Fibroblast of peridontal ligament (primary cell): ENCODE measurements at regions not wholly inside any gene's neighbourhood (a gene's known extent, or its start where the extent isn't known, plus 50 kb on each side); places are given as distances from the start of the nearest gene placed in this dataset.
A peak's percentile ranks its signal among the peaks of the same experiment; 100 is the strongest.

Experiments
- DNase-seq: peaks from one replicate; pipeline ENCODE4 v3.0.0-alpha.2; 2010; ENCODE audit errors: extremely low read depth

- no peak for DNase-seq
These were observed 176.8 kb upstream of the POU3F1 start for GRCh38 chr1:38223391-38223790.

DNA sequence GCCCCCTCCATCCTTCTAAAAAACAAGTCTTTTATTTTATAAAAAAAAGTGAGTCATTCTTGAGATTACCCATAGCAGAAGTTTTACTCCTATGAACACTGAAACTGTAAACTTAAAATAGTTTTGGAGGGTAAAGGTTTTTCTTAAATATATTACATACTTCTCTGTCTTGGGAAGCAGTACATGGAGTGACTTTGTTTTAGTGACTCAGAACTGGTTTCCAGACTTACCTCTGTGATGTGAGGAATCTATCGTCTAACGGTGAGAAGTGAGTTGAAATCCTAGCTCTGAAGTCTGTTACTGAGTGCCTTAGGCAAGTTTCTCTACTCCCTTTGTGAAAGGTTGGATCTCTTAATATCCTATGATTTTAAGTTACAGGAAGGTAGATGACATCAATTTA lies 176.3 kb upstream of the POU3F1 start:
- DNase-seq, result peak; percentile 3

- peak; percentile 90 for DNase-seq
These were observed 174.5 kb upstream of the POU3F1 start for GRCh38 chr1:38221006-38221649.

- no peak for DNase-seq
These were observed 170.7 kb upstream of the POU3F1 start for GRCh38 chr1:38217316-38217715.

DNA sequence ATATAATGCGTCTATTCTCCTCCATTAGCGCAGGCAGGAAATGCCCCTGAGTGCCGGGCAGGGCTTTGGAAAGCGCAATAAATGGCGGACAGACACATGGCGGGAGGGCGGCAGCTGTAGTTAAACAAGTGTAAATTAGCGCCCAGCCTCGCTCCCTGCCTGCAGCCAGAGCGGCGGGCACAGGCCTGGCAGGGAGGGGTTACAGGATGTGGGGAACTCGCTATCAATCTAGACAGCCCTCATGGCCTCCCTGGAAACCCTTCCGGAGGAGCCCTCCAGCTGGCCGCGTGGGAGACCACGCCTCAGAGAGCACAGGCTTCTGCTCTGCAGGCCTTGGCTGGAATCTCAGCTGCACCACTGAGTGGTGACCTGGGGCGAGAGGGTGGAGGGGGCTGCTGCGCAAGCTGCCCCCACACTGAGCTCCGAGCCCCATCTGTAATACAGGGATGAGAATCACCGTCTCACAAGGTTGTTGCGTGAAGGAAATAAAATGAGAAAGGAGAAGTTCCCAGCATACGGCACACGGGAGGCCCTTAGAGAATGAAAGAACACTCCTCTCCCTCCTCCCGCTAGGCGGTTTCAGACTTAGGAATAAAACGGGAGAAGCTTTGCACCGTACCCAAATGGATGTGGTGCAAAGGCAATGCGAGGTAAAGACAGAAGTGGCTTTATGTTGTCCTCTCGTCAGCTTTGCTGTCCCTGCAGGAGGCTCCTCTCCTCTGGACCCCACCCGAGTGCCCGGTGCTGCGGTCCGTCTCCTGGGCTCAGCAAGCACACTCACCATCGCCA lies 167.2 kb upstream of the POU3F1 start:
- no peak for DNase-seq

DNA sequence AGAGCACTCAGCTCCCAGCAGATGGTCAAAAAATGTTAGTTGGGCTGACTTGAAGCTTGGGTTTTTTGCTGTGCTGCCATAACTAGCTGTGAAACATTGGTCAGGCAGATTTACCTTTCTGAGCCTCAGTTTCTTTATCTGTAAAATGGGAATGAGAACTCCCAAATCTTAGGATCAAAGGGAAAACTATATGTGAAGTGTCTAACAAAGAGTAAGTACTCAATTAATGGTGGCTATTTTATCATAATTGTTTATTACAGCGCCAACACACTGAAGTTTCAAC lies 164.2 kb upstream of the POU3F1 start:
- no peak for DNase-seq

DNA sequence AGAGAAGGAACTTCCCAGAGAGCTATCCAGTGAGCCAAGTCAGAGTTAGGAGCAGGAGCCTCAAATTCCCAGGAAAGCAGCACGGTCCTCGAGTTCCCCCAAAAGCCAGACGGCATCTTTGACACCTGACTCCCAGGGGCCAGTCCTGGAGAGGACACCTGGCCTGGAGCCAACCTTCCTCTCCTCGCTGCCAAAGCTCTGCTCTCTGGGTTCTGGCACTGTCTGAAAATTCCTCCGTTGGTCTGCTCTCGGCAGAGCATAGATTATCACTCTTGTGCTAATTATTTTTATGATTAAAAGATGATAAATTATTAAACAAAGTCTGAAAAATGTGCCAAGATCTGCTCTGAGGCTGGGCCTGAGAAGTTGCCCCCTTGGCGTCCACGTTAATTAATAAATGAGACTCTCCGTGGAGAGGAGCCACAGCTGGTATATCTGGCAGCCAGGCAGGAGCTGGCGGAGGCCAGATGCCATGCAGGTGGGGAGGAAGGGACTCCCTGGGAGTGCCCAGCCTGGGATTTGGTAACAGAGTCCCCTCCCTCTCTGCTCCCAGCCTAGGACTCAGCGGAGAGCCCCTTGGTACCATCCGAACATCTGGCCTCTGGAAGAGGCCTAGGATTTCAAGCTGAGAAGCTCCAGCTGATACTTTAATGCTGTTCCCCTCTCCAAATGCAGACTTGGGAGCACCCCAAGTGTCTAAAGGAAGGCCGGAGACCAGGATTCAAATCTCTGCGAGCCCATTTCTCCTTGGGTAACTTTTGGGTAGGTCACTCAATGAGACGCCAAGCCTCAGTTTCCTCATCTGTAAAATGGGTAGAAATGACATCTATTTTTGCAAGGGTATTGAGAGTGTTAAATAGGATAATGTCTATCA lies 163.7 kb upstream of the POU3F1 start:
- no peak for DNase-seq

DNA sequence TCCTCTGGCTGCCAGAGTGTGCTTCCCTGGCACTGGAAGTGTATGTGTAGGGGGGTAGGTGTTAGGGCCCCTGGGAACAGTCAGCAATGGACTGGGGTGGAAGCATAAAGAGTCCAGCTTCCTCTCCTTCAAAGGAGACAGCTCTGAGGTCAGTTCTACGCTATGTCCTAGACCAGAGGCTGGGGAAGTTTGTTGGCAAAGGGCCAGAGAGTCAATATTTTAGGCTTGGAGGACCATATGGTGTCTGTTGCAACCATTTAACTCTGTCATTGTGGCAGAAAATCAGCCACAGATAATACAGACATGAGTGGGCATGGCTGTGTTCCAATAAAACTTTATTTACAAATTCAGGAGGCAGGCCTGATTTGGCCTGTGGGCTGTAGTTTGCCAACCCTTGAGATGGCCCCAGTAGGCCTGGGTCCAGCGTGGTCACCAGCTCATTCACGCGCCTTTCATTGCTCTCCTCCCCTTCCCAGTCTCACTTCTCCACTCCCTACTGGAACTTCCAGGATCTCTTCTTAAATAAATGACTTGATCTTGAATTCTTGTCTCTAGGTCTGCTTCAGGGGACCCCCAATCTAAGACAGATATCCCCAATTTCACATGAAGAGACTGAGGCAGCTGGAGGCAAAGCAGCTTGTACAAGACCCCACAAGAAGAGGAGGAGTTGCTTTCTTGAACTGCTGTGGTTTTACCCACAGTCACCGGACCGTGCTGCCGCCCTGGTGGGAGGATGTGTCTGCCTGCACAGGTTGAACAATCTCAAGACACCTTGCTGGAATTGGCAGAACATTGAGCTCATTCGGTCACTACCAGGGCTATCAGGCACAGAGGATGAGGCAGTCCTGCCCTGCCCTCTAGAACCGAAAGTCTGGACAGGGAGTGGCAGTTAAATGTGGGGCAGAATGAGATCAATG lies 162.4 kb upstream of the POU3F1 start:
- DNase-seq, result no peak

GRCh38 chr1:38207906-38208305 lies 161.3 kb upstream of the POU3F1 start:
- DNase-seq, result no peak

GRCh38 chr1:38207275-38207674 lies 160.7 kb upstream of the POU3F1 start:
- no peak for DNase-seq

DNA sequence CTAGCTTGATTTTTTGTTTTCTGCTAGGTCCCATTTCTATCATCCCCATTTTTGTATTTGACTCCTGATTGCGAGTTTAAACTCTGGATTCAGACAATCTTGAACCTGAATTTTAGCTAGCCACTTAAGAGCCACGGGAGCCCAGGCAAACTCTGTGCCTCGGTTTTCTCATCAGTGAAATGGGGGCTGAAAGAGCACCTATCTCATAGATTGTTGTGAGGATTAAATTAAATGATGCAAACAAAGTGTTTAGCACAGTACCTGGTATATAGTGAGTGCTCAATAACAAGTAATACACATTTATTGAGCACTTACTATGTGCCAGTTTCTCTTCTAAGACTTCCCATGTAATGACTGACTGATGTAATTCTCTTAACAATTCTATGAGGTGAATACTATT lies 158.1 kb upstream of the POU3F1 start:
- no peak for DNase-seq

- DNase-seq, result no peak
These were observed 156.8 kb upstream of the POU3F1 start for GRCh38 chr1:38203441-38203840.

- peak; percentile 4 for DNase-seq
These were observed 154.8 kb upstream of the POU3F1 start for GRCh38 chr1:38201431-38201830.

GRCh38 chr1:38198621-38199020 lies 152.0 kb upstream of the POU3F1 start:
- no peak for DNase-seq

- DNase-seq, result no peak
These were observed 151.5 kb upstream of the POU3F1 start for GRCh38 chr1:38198099-38198498.

- DNase-seq, result no peak
These were observed 150.9 kb upstream of the POU3F1 start for GRCh38 chr1:38197312-38198061.

DNA sequence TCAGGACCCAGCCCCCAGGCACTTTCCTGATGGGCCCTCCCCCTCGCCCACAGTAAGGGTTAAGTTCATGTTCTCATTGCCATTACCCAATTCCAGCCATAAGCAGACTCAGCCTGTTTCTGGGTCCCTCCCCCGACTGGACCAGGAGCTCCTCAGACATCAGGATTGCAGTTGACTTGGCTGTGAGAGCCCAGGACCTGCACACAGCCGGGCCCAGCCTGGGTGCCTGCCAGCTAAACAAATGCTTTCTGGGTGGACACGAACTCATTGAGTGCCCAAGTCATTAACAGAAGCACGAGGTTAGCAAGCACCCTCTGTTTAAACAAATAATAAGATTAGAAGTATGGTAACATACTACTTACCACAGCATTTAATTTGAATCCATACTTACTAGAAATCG lies 147.9 kb upstream of the POU3F1 start:
- DNase-seq, result no peak

- no peak for DNase-seq
These were observed 146.4 kb upstream of the POU3F1 start for GRCh38 chr1:38193040-38193439.

- no peak for DNase-seq
These were observed 144.9 kb upstream of the POU3F1 start for GRCh38 chr1:38191461-38191860.

DNA sequence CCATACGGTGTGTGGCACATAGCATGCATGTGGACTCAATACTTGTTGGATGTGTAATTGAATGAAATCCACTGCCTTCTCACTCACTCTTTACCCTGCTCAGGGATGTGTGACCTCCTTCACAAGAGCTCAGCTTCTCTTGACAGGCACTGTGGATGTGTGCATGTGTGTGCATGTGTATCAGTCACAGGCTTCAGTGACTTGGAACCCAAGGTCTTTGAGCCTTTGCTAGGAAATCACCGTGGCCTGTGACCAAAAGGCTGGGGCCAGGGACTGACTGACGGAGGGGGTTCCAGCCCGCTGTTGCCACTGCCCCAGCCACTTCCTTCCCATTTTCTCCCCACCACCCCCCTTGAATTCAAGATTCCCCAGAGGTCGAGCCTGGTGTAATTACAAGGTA lies 144.4 kb upstream of the POU3F1 start:
- no peak for DNase-seq

DNA sequence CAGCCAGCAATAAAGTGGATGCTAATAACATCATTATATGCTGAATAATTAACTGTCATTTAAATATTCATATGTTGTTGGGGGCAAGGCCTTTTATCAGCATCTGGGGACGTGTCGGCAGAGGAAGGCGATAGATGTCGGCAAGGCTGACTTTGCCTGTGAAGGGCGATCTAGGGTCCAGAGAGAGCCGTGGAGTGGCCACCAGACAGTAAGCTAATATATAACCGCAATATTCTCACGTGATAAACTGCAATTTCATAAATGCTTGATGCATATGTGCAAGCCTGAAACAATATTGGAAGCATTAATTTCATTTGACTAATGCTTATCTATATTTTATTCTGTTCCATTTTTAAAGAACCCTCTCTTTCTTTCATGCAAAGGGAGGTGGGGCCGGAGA lies 141.0 kb upstream of the POU3F1 start:
- no peak for DNase-seq
